ENCODE measurements at regions not wholly inside any gene's neighbourhood (a gene's known extent, or its start where the extent isn't known, plus 50 kb on each side); places are given as distances from the start of the nearest gene placed in this dataset.

- Histone ChIP-seq H3K4me1 (ENCODE audit: control insufficient read depth, insufficient read depth, low read length) (no peaks in the 10 kb centered on the region), H3K27ac (ENCODE audit: low read length) (no peak overlapping the region), H3K27me3 (ENCODE audit: control insufficient read depth, insufficient read depth, low read length) (no peaks in the 10 kb centered on the region), H3K36me3 (ENCODE audit: control insufficient read depth, insufficient read depth, low read length) (no peaks in the 10 kb centered on the region), H3K9me3 (ENCODE audit: control insufficient read depth, insufficient read depth, low read length) (peaks cover 3% of the 10 kb centered on the region), H3K4me3 (ENCODE audit: low read length) (no peak overlapping the region)
- Mint-ChIP-seq H3K4me1 (no peaks in the 10 kb centered on the region), H3K9me3 (peaks cover 17 to 21% of the 10 kb centered on the region in 2 donors), H3K27me3 (ENCODE audit: low read depth in 2 of 2) (no peaks in the 10 kb centered on the region), H3K27ac (no peak overlapping the region), H3K4me3 (no peak overlapping the region), H3K36me3 (no peaks in the 10 kb centered on the region)
- ATAC-seq = no peak
- DNase-seq = no peak
- TF ChIP-seq CTCF (IDR thresholded peaks at IDR 0.05) = no peak
- intact Hi-C loops (cut with micrococcal nuclease) = no loop called here
These were observed 209.4 kb downstream of the LRIG3 start for GRCh38 chr12:58710901-58711300.

GRCh38 chr12:58711974-58712373 is 208.3 kb downstream of the LRIG3 start:
- Histone ChIP-seq H3K4me1 (ENCODE audit: control insufficient read depth, insufficient read depth, low read length) (no peaks in the 10 kb centered on the region), H3K27me3 (ENCODE audit: control insufficient read depth, insufficient read depth, low read length) (no peaks in the 10 kb centered on the region), H3K9me3 (ENCODE audit: control insufficient read depth, insufficient read depth, low read length) (peaks cover 3% of the 10 kb centered on the region), H3K36me3 (ENCODE audit: control insufficient read depth, insufficient read depth, low read length) (no peaks in the 10 kb centered on the region), H3K4me3 (ENCODE audit: low read length) (no peak overlapping the region), H3K27ac (ENCODE audit: low read length) (no peak overlapping the region)
- 47% methylated on average over 2 of the region's 4 CpGs for WGBS (ENCODE audit: insufficient coverage)
- Mint-ChIP-seq H3K4me1 (no peaks in the 10 kb centered on the region), H3K9me3 (peaks cover 17 to 21% of the 10 kb centered on the region in 2 donors), H3K27ac (no peak overlapping the region), H3K36me3 (no peaks in the 10 kb centered on the region), H3K4me3 (no peak overlapping the region), H3K27me3 (ENCODE audit: low read depth in 2 of 2) (no peaks in the 10 kb centered on the region)
- ATAC-seq (no peak), DNase-seq (no peak)
- intact Hi-C loops (cut with micrococcal nuclease) = no loop called here
- TF ChIP-seq CTCF (IDR thresholded peaks at IDR 0.05) = no peak

GRCh38 chr12:58712976-58713375 is 207.3 kb downstream of the LRIG3 start:
- H3K27ac ChIP-seq (ENCODE audit: low read length) = no peak overlapping the region
- H3K36me3 ChIP-seq (ENCODE audit: control insufficient read depth, insufficient read depth, low read length) = no peaks in the 10 kb centered on the region
- peaks cover 3% of the 10 kb centered on the region for H3K9me3 ChIP-seq (ENCODE audit: control insufficient read depth, insufficient read depth, low read length)
- Mint-ChIP-seq H3K9me3 (peaks cover 11 to 16% of the 10 kb centered on the region in 2 donors), H3K27ac (no peak overlapping the region), H3K4me3 (no peak overlapping the region), H3K27me3 (ENCODE audit: low read depth in 2 of 2) (no peaks in the 10 kb centered on the region), H3K4me1 (no peaks in the 10 kb centered on the region), H3K36me3 (no peaks in the 10 kb centered on the region)
- no peaks in the 10 kb centered on the region for H3K27me3 ChIP-seq (ENCODE audit: control insufficient read depth, insufficient read depth, low read length)
- intact Hi-C loops (cut with micrococcal nuclease) = no loop called here
- no CpG with 5 or more reads among the region's 1 CpG for WGBS (ENCODE audit: insufficient coverage)
- no peaks in the 10 kb centered on the region for H3K4me1 ChIP-seq (ENCODE audit: control insufficient read depth, insufficient read depth, low read length)
- DNase-seq (no peak), ATAC-seq (no peak)
- no peak overlapping the region for H3K4me3 ChIP-seq (ENCODE audit: low read length)
- TF ChIP-seq CTCF (IDR thresholded peaks at IDR 0.05) = no peak

- TF ChIP-seq CTCF (IDR thresholded peaks at IDR 0.05) = no peak
- peaks cover 4 to 11% of the 10 kb centered on the region in 2 donors for H3K9me3 Mint-ChIP-seq
- WGBS (ENCODE audit: insufficient coverage) = 82% methylated on average over 1 of the region's 1 CpG
- H3K36me3 Mint-ChIP-seq = no peaks in the 10 kb centered on the region
- H3K27ac ChIP-seq (ENCODE audit: low read length) = no peak overlapping the region
- no peaks in the 10 kb centered on the region for H3K9me3 ChIP-seq (ENCODE audit: control insufficient read depth, insufficient read depth, low read length)
- H3K27me3 ChIP-seq (ENCODE audit: control insufficient read depth, insufficient read depth, low read length) = no peaks in the 10 kb centered on the region
- intact Hi-C loops (cut with micrococcal nuclease) = no loop called here
- no peak overlapping the region for H3K4me3 ChIP-seq (ENCODE audit: low read length)
- no peaks in the 10 kb centered on the region for H3K36me3 ChIP-seq (ENCODE audit: control insufficient read depth, insufficient read depth, low read length)
- H3K4me3 Mint-ChIP-seq = no peak overlapping the region
- DNase-seq (no peak), ATAC-seq (no peak)
- H3K27me3 Mint-ChIP-seq (ENCODE audit: low read depth in 2 of 2) = no peaks in the 10 kb centered on the region
- no peaks in the 10 kb centered on the region for H3K4me1 Mint-ChIP-seq
- H3K4me1 ChIP-seq (ENCODE audit: control insufficient read depth, insufficient read depth, low read length) = no peaks in the 10 kb centered on the region
- no peak overlapping the region for H3K27ac Mint-ChIP-seq
These were observed 201.1 kb downstream of the LRIG3 start for GRCh38 chr12:58719161-58719560.

Data from natural killer cell (primary cell).